Ishikawa (cell line): ENCODE measurements at regions not wholly inside any gene's neighbourhood (a gene's known extent, or its start where the extent isn't known, plus 50 kb on each side); places are given as distances from the start of the nearest gene placed in this dataset.

ENCODE experiments used
- CEBPB ChIP-seq: IDR thresholded peaks from 2 replicates; pipeline ENCODE4 v1.6.1; 2012
- CREB1 ChIP-seq: IDR thresholded peaks from 2 replicates; pipeline ENCODE4 v1.6.1; 2012; ENCODE audit warnings: low read depth
- EGR1 ChIP-seq: IDR thresholded peaks from 2 replicates; pipeline ENCODE4 v1.6.1; 2012
- EP300 ChIP-seq: IDR thresholded peaks from 2 replicates; pipeline ENCODE4 v1.6.1; 2012; ENCODE audit warnings: borderline replicate concordance
- FOXM1 ChIP-seq: IDR thresholded peaks from 2 replicates; pipeline ENCODE4 v1.6.1; 2012; ENCODE audit warnings: low read depth, borderline replicate concordance
- MAX ChIP-seq: IDR thresholded peaks from 2 replicates; pipeline ENCODE4 v1.6.1; 2012
- NFIC ChIP-seq: IDR thresholded peaks from 2 replicates; pipeline ENCODE4 v1.6.1; 2012
- RAD21 ChIP-seq: IDR thresholded peaks from 2 replicates; pipeline ENCODE4 v1.6.1; 2012; ENCODE audit warnings: low read depth
- REST ChIP-seq: IDR thresholded peaks from 2 replicates; pipeline ENCODE4 v1.6.1; 2012; ENCODE audit warnings: low read depth, mild to moderate bottlenecking
- TAF1 ChIP-seq: IDR thresholded peaks from 2 replicates; pipeline ENCODE4 v1.6.1; 2012; ENCODE audit warnings: low read depth, mild to moderate bottlenecking
- TCF12 ChIP-seq: IDR thresholded peaks from 2 replicates; pipeline ENCODE4 v1.6.1; 2012; ENCODE audit warnings: low read depth
- TEAD4 ChIP-seq: IDR thresholded peaks from 2 replicates; pipeline ENCODE4 v1.6.1; 2012
- USF1 ChIP-seq: IDR thresholded peaks from 2 replicates; pipeline ENCODE4 v1.6.1; 2012
- YY1 ChIP-seq: IDR thresholded peaks from 2 replicates; pipeline ENCODE4 v1.6.1; 2012; ENCODE audit warnings: low read depth
- ZBTB7A ChIP-seq: IDR thresholded peaks from 2 replicates; pipeline ENCODE4 v1.6.1; 2012; ENCODE audit warnings: low read depth

GRCh38 chr13:89970353-89970709, 1377.2 kb upstream of the MIR17HG start:
- TF ChIP-seq TAF1 (no peak), CREB1 (no peak)

- TF ChIP-seq NFIC (no peak), MAX (no peak), CEBPB (no peak), TEAD4 (no peak), USF1 (no peak), TAF1 (no peak), CREB1 (no peak), EP300 (no peak), TCF12 (no peak), EGR1 (no peak), RAD21 (no peak), REST (no peak)
Observed at GRCh38 chr13:89977203-89977602, 1370.3 kb upstream of the MIR17HG start.

- TF ChIP-seq TEAD4 (no peak), TAF1 (no peak), TCF12 (no peak), USF1 (no peak), EGR1 (no peak), CEBPB (no peak), FOXM1 (no peak), EP300 (no peak)
Observed at GRCh38 chr13:89980896-89981295, 1366.6 kb upstream of the MIR17HG start.

- TF ChIP-seq YY1 = no peak
- no peak for TF ChIP-seq CREB1
- TF ChIP-seq ZBTB7A = no peak
- TF ChIP-seq USF1 = no peak
- TF ChIP-seq TCF12 = no peak
- TF ChIP-seq EGR1 = no peak
- no peak for TF ChIP-seq NFIC
- no peak for TF ChIP-seq FOXM1
- TF ChIP-seq RAD21 = no peak
- no peak for TF ChIP-seq EP300
- no peak for TF ChIP-seq REST
- TF ChIP-seq TAF1 = no peak
- TF ChIP-seq CEBPB = no peak
- TF ChIP-seq MAX = no peak
- no peak for TF ChIP-seq TEAD4
Observed at GRCh38 chr13:89982407-89983095, 1364.9 kb upstream of the MIR17HG start.

GRCh38 chr13:89988206-89988605, 1359.3 kb upstream of the MIR17HG start:
- TF ChIP-seq YY1 = no peak
- no peak for TF ChIP-seq REST
- TF ChIP-seq TEAD4 = no peak
- no peak for TF ChIP-seq NFIC
- no peak for TF ChIP-seq CREB1
- no peak for TF ChIP-seq EP300
- TF ChIP-seq EGR1 = no peak
